Naive B cell (primary cell): ENCODE measurements at regions not wholly inside any gene's neighbourhood (a gene's known extent, or its start where the extent isn't known, plus 50 kb on each side); places are given as distances from the start of the nearest gene placed in this dataset.
"Not testable (repeated sequence)": the region's sequence is repeated elsewhere in the genome, so short reads cannot be mapped to it uniquely, and the experiment has no call there.

Source experiments
- ATAC-seq, 2 donors: fragments of 150-1000 bp; cut with Tn5 transposase; 2 replicates each; pipeline ENCODE4 v1.10.0; 2021; ENCODE audit warnings: low read depth in 2 of 2, mild to moderate bottlenecking in 2 of 2, moderate library complexity in 2 of 2
- DNase-seq: peaks from one replicate; pipeline ENCODE4 v3.0.0; 2022
- H3K27ac Mint-ChIP-seq, 6 donors: one replicate each; pipeline ENCODE4 v1.8.0; 2020 to 2022; ENCODE audit warnings: mild to moderate bottlenecking in 6 of 6, mixed read lengths in 6 of 6, moderate library complexity in 5 of 6, inconsistent platforms in 2 of 6
- H3K27me3 Mint-ChIP-seq, 3 donors: one replicate each; pipeline ENCODE4 v1.8.0; 2021 to 2022; ENCODE audit warnings: mixed read lengths in 3 of 3, mild to moderate bottlenecking in 1 of 3
- H3K36me3 Mint-ChIP-seq, 2 donors: one replicate each; pipeline ENCODE4 v1.8.0; 2020 to 2022; ENCODE audit warnings: mixed read lengths in 2 of 2, inconsistent platforms in 1 of 2, mild to moderate bottlenecking in 1 of 2
- H3K4me1 Mint-ChIP-seq, 3 donors: one replicate each; pipeline ENCODE4 v1.8.0; 2020 to 2022; ENCODE audit warnings: mixed read lengths in 3 of 3, inconsistent platforms in 1 of 3, mild to moderate bottlenecking in 1 of 3, moderate library complexity in 1 of 3
- H3K4me3 Mint-ChIP-seq, 8 donors: one replicate each; pipeline ENCODE4 v1.8.0; 2020 to 2022; ENCODE audit warnings: mild to moderate bottlenecking in 8 of 8, mixed read lengths in 8 of 8, moderate library complexity in 8 of 8, inconsistent platforms in 2 of 8
- H3K9me3 Mint-ChIP-seq, 7 donors: one replicate each; pipeline ENCODE4 v1.8.0; 2020 to 2022; ENCODE audit warnings: mixed read lengths in 7 of 7, mild to moderate bottlenecking in 5 of 7, inconsistent platforms in 2 of 7, moderate library complexity in 1 of 7

GRCh38 chr7:68967598-68967997, 630.7 kb upstream of the AUTS2 start:
- H3K27me3 Mint-ChIP-seq, result peaks cover 0 to 5% (median 0%) of the 10 kb centered on the region in 3 donors
- no peak overlapping the region for H3K27ac Mint-ChIP-seq
- DNase-seq (no peak), ATAC-seq (no peak)
- peaks cover 3 to 12% (median 5%) of the 10 kb centered on the region in 7 donors for H3K9me3 Mint-ChIP-seq
- H3K4me3 Mint-ChIP-seq, result no peak overlapping the region
- no peaks in the 10 kb centered on the region for H3K36me3 Mint-ChIP-seq
- no peaks in the 10 kb centered on the region for H3K4me1 Mint-ChIP-seq

DNA sequence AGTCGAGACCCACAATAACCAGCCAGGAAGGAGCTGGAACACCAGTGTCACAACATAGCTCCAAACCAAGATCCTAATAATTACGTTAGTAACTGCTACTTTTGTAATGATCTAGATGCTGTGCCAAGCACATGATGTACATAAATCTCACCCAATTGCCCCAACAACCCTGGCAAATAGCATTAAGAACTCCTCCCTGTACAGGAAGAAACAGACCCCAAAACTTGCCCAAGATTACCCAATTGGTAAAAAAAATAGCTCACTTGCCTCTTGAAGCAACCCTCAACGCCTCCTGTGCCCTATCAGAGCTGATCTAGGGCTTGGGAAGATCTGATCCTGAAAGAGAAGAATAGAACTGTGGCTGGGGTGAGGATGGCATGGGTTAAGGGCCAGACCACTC, 628.7 kb upstream of the AUTS2 start:
- Mint-ChIP-seq H3K4me3 (no peak overlapping the region), H3K27me3 (peaks cover 0 to 5% (median 0%) of the 10 kb centered on the region in 3 donors), H3K9me3 (peaks cover 3 to 17% (median 6%) of the 10 kb centered on the region in 7 donors), H3K27ac (no peak overlapping the region), H3K4me1 (no peaks in the 10 kb centered on the region), H3K36me3 (no peaks in the 10 kb centered on the region)
- DNase-seq (no peak), ATAC-seq (no peak)

DNA sequence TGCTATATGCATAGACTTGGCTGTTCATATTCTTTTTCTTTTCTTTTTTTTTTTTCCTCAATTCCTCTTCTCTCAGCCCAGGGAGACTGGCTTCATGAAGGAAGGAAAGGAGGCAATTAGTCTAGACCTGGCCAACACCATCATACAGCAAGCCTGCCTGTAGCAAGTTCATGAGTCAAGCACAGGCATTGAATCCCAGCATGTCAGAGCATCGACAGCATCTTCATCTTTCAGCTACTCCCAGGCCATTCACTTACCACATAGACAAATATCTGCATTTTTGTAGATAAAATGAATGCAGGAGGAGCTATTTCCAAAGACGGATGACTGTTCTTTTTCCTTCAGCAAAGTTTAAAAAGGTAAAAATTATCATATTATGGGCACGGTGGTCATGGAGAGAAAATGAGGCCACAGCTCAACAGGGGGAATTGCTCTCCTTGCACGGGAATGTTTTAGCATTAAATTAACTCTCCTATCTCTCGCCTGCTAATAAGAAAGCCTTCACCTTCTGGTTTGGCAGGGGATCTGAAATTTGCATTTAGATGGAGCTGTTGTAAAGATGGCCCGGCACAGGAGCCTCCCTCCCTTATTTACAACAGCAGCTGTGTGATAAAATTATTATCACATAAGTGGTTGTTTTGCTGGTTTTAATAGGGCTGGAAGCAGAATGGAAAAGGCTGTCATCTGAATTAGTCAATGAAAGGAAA, 626.5 kb upstream of the AUTS2 start:
- no peaks in the 10 kb centered on the region for H3K36me3 Mint-ChIP-seq
- H3K9me3 Mint-ChIP-seq, result peaks cover 4 to 21% (median 5%) of the 10 kb centered on the region in 7 donors
- no peak overlapping the region for H3K27ac Mint-ChIP-seq
- no peaks in the 10 kb centered on the region for H3K4me1 Mint-ChIP-seq
- no peaks in the 10 kb centered on the region for H3K27me3 Mint-ChIP-seq
- H3K4me3 Mint-ChIP-seq, result no peak overlapping the region
- no peak for DNase-seq
- no peak for ATAC-seq

- peaks cover 5 to 43% (median 7%) of the 10 kb centered on the region in 7 donors for H3K9me3 Mint-ChIP-seq
- peaks cover 0 to 7% of the 10 kb centered on the region in 2 donors for H3K36me3 Mint-ChIP-seq
- no peaks in the 10 kb centered on the region for H3K27me3 Mint-ChIP-seq
- ATAC-seq (no peak), DNase-seq (no peak)
- no peak overlapping the region for H3K4me3 Mint-ChIP-seq
- H3K4me1 Mint-ChIP-seq, result no peaks in the 10 kb centered on the region
- no peak overlapping the region for H3K27ac Mint-ChIP-seq
Measured at GRCh38 chr7:68977385-68978055, 620.8 kb upstream of the AUTS2 start.

DNA sequence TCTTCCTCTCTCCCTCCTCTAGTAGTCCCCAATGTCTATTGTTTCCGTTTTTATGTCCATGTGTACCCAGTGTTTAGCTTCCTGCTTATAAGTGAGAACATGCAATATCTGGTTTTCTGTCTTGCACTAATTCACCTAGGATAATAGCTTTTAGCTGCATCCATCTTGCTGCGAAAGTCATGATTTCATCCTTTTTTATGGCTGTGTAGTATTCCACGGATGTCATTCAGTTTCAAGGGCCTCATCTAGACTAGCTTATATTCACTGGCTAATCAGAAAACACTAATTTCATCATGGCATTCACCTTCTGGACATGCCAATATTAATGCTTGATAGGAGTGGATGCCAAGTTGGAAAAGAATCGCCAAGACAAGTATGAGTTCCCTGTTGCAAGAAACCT, 619.6 kb upstream of the AUTS2 start:
- no peak overlapping the region for H3K27ac Mint-ChIP-seq
- ATAC-seq (no peak), DNase-seq (no peak)
- H3K27me3 Mint-ChIP-seq, result no peaks in the 10 kb centered on the region
- H3K4me3 Mint-ChIP-seq, result no peak overlapping the region
- H3K4me1 Mint-ChIP-seq, result no peaks in the 10 kb centered on the region
- H3K9me3 Mint-ChIP-seq, result peaks cover 4 to 48% (median 7%) of the 10 kb centered on the region in 7 donors
- peaks cover 0 to 7% of the 10 kb centered on the region in 2 donors for H3K36me3 Mint-ChIP-seq

- peaks cover 4 to 43% (median 7%) of the 10 kb centered on the region in 7 donors for H3K9me3 Mint-ChIP-seq
- DNase-seq (no peak), ATAC-seq (no peak)
- peaks cover 0 to 7% of the 10 kb centered on the region in 2 donors for H3K36me3 Mint-ChIP-seq
- H3K4me1 Mint-ChIP-seq, result no peaks in the 10 kb centered on the region
- no peak overlapping the region for H3K27ac Mint-ChIP-seq
- H3K27me3 Mint-ChIP-seq, result no peaks in the 10 kb centered on the region
- H3K4me3 Mint-ChIP-seq, result no peak overlapping the region
Measured at GRCh38 chr7:68980011-68980410, 618.3 kb upstream of the AUTS2 start.

- not testable (repeated sequence) for H3K4me1 Mint-ChIP-seq, ATAC-seq, H3K27me3 Mint-ChIP-seq, H3K4me3 Mint-ChIP-seq, H3K27ac Mint-ChIP-seq, DNase-seq, H3K36me3 Mint-ChIP-seq
- peaks cover 4 to 43% (median 8%) of the 10 kb centered on the region in 7 donors for H3K9me3 Mint-ChIP-seq
Measured at GRCh38 chr7:68980432-68980831, 617.8 kb upstream of the AUTS2 start.

- DNase-seq (no peak), ATAC-seq (no peak)
- H3K36me3 Mint-ChIP-seq, result no peaks in the 10 kb centered on the region
- H3K9me3 Mint-ChIP-seq, result peaks cover 6 to 51% (median 19%) of the 10 kb centered on the region in 7 donors
- no peaks in the 10 kb centered on the region for H3K27me3 Mint-ChIP-seq
- no peaks in the 10 kb centered on the region for H3K4me1 Mint-ChIP-seq
- H3K27ac Mint-ChIP-seq, result peak overlapping the region in 1 of 6 donors; percentile 62
- no peak overlapping the region for H3K4me3 Mint-ChIP-seq
Measured at GRCh38 chr7:68984306-68984705, 614.0 kb upstream of the AUTS2 start.

- H3K27me3 Mint-ChIP-seq, result peaks cover 0 to 9% (median 7%) of the 10 kb centered on the region in 3 donors
- peaks cover 0 to 20% (median 6%) of the 10 kb centered on the region in 7 donors for H3K9me3 Mint-ChIP-seq
- ATAC-seq (no peak), DNase-seq (no peak)
- no peak overlapping the region for H3K4me3 Mint-ChIP-seq
- peaks cover 0 to 5% (median 4%) of the 10 kb centered on the region in 3 donors for H3K4me1 Mint-ChIP-seq
- H3K27ac Mint-ChIP-seq, result no peak overlapping the region
- H3K36me3 Mint-ChIP-seq, result no peaks in the 10 kb centered on the region
Measured at GRCh38 chr7:68994841-68995240, 603.4 kb upstream of the AUTS2 start.

GRCh38 chr7:68998136-68998535, 600.1 kb upstream of the AUTS2 start:
- Mint-ChIP-seq H3K9me3 (peaks cover 15 to 52% (median 25%) of the 10 kb centered on the region in 7 donors), H3K27ac (no peak overlapping the region), H3K27me3 (peaks cover 4 to 9% (median 7%) of the 10 kb centered on the region in 3 donors), H3K36me3 (peaks cover 6 to 24% of the 10 kb centered on the region in 2 donors), H3K4me1 (peaks cover 0 to 5% (median 4%) of the 10 kb centered on the region in 3 donors), H3K4me3 (no peak overlapping the region)
- DNase-seq (no peak), ATAC-seq (no peak)

GRCh38 chr7:69002416-69002815, 595.9 kb upstream of the AUTS2 start:
- H3K4me3 Mint-ChIP-seq, result no peak overlapping the region
- ATAC-seq, result no peak
- H3K9me3 Mint-ChIP-seq, result peaks cover 14 to 52% (median 27%) of the 10 kb centered on the region in 7 donors

GRCh38 chr7:69012149-69012548, 586.1 kb upstream of the AUTS2 start:
- ATAC-seq (no peak), DNase-seq (no peak)
- no peaks in the 10 kb centered on the region for H3K36me3 Mint-ChIP-seq
- H3K9me3 Mint-ChIP-seq, result peaks cover 0 to 14% (median 4%) of the 10 kb centered on the region in 7 donors
- no peaks in the 10 kb centered on the region for H3K27me3 Mint-ChIP-seq
- no peak overlapping the region for H3K27ac Mint-ChIP-seq
- H3K4me3 Mint-ChIP-seq, result no peak overlapping the region
- no peaks in the 10 kb centered on the region for H3K4me1 Mint-ChIP-seq

More at GRCh38 chr7:69002416-69002815, 595.9 kb upstream of the AUTS2 start:
- DNase-seq, result no peak
- peaks cover 6 to 24% of the 10 kb centered on the region in 2 donors for H3K36me3 Mint-ChIP-seq
- H3K4me1 Mint-ChIP-seq, result no peaks in the 10 kb centered on the region
- H3K27me3 Mint-ChIP-seq, result peaks cover 0 to 7% (median 4%) of the 10 kb centered on the region in 3 donors
- H3K27ac Mint-ChIP-seq, result no peak overlapping the region

- Mint-ChIP-seq H3K4me1 (no peaks in the 10 kb centered on the region), H3K36me3 (peaks cover 0 to 8% of the 10 kb centered on the region in 2 donors), H3K4me3 (no peak overlapping the region), H3K27ac (no peak overlapping the region), H3K9me3 (peaks cover 9 to 35% (median 18%) of the 10 kb centered on the region in 7 donors), H3K27me3 (peaks cover 0 to 6% (median 0%) of the 10 kb centered on the region in 3 donors)
- ATAC-seq, result no peak
- DNase-seq, result no peak
Measured at GRCh38 chr7:69017208-69017607, 581.1 kb upstream of the AUTS2 start.

DNA sequence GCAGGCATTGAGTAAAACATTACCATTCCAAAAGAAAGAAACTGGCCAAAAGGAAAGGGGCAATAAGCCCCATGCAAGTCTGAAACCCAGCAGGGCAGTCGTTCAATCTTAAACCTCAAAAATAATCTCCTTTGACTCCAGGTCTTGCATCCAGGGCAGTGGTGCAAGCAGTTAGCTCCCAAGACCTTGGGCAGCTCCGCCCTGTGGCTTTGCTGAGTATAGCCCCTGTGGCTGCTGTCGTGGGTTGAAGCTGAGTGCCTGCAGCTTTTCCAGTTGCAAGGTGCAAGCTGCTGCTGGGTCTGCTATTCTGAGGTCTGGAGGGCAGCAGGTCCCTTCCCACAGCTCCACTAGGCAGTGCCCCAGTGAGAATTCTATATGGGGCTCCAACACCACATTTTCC, 580.1 kb upstream of the AUTS2 start:
- H3K27ac Mint-ChIP-seq, result no peak overlapping the region
- H3K27me3 Mint-ChIP-seq, result peaks cover 0 to 10% (median 0%) of the 10 kb centered on the region in 3 donors
- H3K36me3 Mint-ChIP-seq, result peaks cover 0 to 8% of the 10 kb centered on the region in 2 donors
- ATAC-seq (no peak), DNase-seq (no peak)
- H3K4me1 Mint-ChIP-seq, result no peaks in the 10 kb centered on the region
- H3K9me3 Mint-ChIP-seq, result peaks cover 11 to 42% (median 19%) of the 10 kb centered on the region in 7 donors
- H3K4me3 Mint-ChIP-seq, result no peak overlapping the region
